ENCODE measurements at regions not wholly inside any gene's neighbourhood (a gene's known extent, or its start where the extent isn't known, plus 50 kb on each side); places are given as distances from the start of the nearest gene placed in this dataset.
"Not testable (repeated sequence)": the region's sequence is repeated elsewhere in the genome, so short reads cannot be mapped to it uniquely, and the experiment has no call there.

- TF ChIP-seq CTCF, POLR2A (IDR thresholded peaks at IDR 0.05): not testable (repeated sequence)
Measured at GRCh38 chr7:119951614-119952013, 321.4 kb upstream of the KCND2 start.

Data from heart left ventricle (tissue), 13 donors.